Prostate gland (tissue), 2 donors: ENCODE measurements at regions not wholly inside any gene's neighbourhood (a gene's known extent, or its start where the extent isn't known, plus 50 kb on each side); places are given as distances from the start of the nearest gene placed in this dataset.

Source experiments
- POLR2A ChIP-seq: fragments of 450-650 bp; IDR thresholded peaks from one replicate; pipeline ENCODE4 v1.6.1; 2016; ENCODE audit warnings: antibody characterized with exemption, mild to moderate bottlenecking
- POLR2AphosphoS5 ChIP-seq: sonication (generic); formaldehyde crosslinking; IDR thresholded peaks from one replicate; pipeline ENCODE4 v1.6.1; 2017; ENCODE audit warnings: antibody characterized with exemption
- TF ChIP-seq, protein P1 (sequence below), 4 experiments: fragments of 200-600 bp in 2 of 4; fragments of 450-650 bp in 2 of 4; sonication (generic) in 2 of 4; IDR thresholded peaks; 1 replicate in 3 of 4; 2 replicates in 1 of 4; pipeline ENCODE4 v1.5.1; 2016 to 2019; ENCODE audit warnings: antibody characterized with exemption in 4 of 4, mild to moderate bottlenecking in 2 of 4, moderate library complexity in 2 of 4

DNA sequence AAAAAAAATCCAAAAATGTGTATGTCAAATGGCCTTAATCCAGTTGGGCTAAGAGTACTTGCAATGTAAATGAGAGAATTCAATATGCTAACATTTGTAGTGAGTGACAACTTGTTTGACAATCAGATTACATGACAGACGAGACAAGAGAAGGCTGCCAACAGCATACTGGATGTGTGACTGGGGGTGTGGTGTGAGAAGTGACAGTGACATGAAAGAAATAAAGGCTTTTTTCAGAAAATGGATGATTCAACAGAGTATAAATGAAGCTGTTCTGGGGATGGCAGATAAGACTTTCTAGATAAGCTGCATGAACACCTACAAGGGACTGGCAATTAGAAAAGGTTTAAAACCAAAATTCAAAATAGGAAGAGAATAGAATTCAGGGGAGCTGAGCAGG, 143.4 kb downstream of the CENPC start:
- TF ChIP-seq, protein P1, sequence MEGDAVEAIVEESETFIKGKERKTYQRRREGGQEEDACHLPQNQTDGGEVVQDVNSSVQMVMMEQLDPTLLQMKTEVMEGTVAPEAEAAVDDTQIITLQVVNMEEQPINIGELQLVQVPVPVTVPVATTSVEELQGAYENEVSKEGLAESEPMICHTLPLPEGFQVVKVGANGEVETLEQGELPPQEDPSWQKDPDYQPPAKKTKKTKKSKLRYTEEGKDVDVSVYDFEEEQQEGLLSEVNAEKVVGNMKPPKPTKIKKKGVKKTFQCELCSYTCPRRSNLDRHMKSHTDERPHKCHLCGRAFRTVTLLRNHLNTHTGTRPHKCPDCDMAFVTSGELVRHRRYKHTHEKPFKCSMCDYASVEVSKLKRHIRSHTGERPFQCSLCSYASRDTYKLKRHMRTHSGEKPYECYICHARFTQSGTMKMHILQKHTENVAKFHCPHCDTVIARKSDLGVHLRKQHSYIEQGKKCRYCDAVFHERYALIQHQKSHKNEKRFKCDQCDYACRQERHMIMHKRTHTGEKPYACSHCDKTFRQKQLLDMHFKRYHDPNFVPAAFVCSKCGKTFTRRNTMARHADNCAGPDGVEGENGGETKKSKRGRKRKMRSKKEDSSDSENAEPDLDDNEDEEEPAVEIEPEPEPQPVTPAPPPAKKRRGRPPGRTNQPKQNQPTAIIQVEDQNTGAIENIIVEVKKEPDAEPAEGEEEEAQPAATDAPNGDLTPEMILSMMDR (IDR thresholded peaks at IDR 0.05): no peak
- TF ChIP-seq POLR2A (no peak), POLR2AphosphoS5 (no peak)
